Adrenal gland (tissue), 5 donors: ENCODE measurements at regions not wholly inside any gene's neighbourhood (a gene's known extent, or its start where the extent isn't known, plus 50 kb on each side); places are given as distances from the start of the nearest gene placed in this dataset.

Experiments
- POLR2A ChIP-seq, 2 donors: fragments of 450-650 bp; IDR thresholded peaks; one replicate each; pipeline ENCODE4 v1.6.1; 2017; ENCODE audit warnings: antibody characterized with exemption in 2 of 2, mild to moderate bottlenecking in 2 of 2, moderate library complexity in 1 of 2
- TF ChIP-seq, protein P1 (sequence below), 6 experiments: fragments of 450-650 bp in 4 of 6; fragments of 200-600 bp in 2 of 6; sonication (generic) in 1 of 6; IDR thresholded peaks; 1 replicate in 5 of 6; 2 replicates in 1 of 6; pipeline versions ENCODE4 v1.5.1 to v1.8.0; 2016 to 2021; ENCODE audit warnings: antibody characterized with exemption in 6 of 6, mild to moderate bottlenecking in 2 of 6, moderate library complexity in 1 of 6
- donor health status: DM: no; HTN: no; CAD: no.

DNA sequence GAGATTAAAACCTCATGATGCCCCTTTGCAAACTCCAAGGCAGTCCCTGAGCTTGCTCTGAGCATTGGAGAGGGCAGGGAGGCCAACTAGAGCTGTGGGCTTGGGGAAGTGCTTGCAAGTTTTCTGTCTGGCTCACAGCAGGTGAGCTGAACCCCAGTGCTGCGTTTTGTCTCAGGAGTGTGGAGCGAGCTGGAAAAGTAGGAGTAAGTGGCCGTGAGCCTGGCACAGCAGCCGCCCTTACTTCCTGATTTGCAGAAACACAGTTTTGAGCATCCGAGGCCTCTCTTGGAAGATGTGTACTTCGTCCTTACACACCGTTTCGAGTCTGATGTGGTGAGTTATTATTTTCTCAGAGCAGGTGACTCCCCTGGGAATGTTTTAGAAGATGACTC is 221.2 kb upstream of the C1orf174 start:
- TF ChIP-seq, protein P1, sequence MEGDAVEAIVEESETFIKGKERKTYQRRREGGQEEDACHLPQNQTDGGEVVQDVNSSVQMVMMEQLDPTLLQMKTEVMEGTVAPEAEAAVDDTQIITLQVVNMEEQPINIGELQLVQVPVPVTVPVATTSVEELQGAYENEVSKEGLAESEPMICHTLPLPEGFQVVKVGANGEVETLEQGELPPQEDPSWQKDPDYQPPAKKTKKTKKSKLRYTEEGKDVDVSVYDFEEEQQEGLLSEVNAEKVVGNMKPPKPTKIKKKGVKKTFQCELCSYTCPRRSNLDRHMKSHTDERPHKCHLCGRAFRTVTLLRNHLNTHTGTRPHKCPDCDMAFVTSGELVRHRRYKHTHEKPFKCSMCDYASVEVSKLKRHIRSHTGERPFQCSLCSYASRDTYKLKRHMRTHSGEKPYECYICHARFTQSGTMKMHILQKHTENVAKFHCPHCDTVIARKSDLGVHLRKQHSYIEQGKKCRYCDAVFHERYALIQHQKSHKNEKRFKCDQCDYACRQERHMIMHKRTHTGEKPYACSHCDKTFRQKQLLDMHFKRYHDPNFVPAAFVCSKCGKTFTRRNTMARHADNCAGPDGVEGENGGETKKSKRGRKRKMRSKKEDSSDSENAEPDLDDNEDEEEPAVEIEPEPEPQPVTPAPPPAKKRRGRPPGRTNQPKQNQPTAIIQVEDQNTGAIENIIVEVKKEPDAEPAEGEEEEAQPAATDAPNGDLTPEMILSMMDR (IDR thresholded peaks at IDR 0.05), result no peak
- no peak for TF ChIP-seq POLR2A (IDR thresholded peaks at IDR 0.05)
